ENCODE measurements at regions not wholly inside any gene's neighbourhood (a gene's known extent, or its start where the extent isn't known, plus 50 kb on each side); places are given as distances from the start of the nearest gene placed in this dataset.

GRCh38 chr1:87242445-87243185 is 86.1 kb upstream of the LMO4 start:
- Histone ChIP-seq H3K4me1 (no peaks in the 10 kb centered on the region), H3K27ac (no peak overlapping the region), H3K27me3 (ENCODE audit: low read depth) (peaks cover 4% of the 10 kb centered on the region), H3K4me3 (no peak overlapping the region), H3K36me3 (no peaks in the 10 kb centered on the region), H3K9me3 (no peaks in the 10 kb centered on the region)
- TF ChIP-seq, protein P1, sequence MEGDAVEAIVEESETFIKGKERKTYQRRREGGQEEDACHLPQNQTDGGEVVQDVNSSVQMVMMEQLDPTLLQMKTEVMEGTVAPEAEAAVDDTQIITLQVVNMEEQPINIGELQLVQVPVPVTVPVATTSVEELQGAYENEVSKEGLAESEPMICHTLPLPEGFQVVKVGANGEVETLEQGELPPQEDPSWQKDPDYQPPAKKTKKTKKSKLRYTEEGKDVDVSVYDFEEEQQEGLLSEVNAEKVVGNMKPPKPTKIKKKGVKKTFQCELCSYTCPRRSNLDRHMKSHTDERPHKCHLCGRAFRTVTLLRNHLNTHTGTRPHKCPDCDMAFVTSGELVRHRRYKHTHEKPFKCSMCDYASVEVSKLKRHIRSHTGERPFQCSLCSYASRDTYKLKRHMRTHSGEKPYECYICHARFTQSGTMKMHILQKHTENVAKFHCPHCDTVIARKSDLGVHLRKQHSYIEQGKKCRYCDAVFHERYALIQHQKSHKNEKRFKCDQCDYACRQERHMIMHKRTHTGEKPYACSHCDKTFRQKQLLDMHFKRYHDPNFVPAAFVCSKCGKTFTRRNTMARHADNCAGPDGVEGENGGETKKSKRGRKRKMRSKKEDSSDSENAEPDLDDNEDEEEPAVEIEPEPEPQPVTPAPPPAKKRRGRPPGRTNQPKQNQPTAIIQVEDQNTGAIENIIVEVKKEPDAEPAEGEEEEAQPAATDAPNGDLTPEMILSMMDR (IDR thresholded peaks at IDR 0.05) = no peak
- intact Hi-C loops (cut with DNase I) = no loop called here
- DNase-seq (no peak), ATAC-seq (no peak)

GRCh38 chr1:87243573-87243972 is 85.1 kb upstream of the LMO4 start:
- no peak for DNase-seq
- Histone ChIP-seq H3K36me3 (no peaks in the 10 kb centered on the region), H3K4me3 (no peak overlapping the region), H3K4me1 (no peaks in the 10 kb centered on the region), H3K27ac (no peak overlapping the region), H3K9me3 (no peaks in the 10 kb centered on the region), H3K27me3 (ENCODE audit: low read depth) (no peaks in the 10 kb centered on the region)
- intact Hi-C loops (cut with DNase I) = no loop called here
- TF ChIP-seq, protein P1 (IDR thresholded peaks at IDR 0.05) = no peak
- no peak for ATAC-seq

DNA sequence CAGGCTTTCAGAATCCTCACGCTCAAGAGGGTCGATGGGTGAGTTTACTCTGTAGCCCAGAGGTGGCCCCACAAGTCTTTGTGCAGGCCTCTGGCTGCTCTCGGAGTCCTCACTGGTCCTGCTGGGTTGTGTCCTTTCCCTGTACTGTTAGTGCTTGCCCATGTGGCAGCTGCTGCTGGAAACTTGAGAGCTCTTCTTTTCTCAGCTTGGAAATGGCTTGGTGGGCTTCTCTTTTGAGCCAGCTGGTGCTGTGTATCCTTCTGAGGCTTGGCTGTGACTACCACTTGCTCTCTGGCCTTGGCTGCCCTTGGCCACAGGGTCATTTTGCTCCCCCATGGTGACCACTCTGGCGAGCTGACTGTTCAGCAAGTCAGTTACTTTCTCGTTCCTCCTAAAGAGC is 82.2 kb upstream of the LMO4 start:
- DNase-seq (no peak), ATAC-seq (no peak)
- Histone ChIP-seq H3K36me3 (no peaks in the 10 kb centered on the region), H3K9me3 (no peaks in the 10 kb centered on the region), H3K4me1 (no peaks in the 10 kb centered on the region), H3K4me3 (no peak overlapping the region), H3K27me3 (ENCODE audit: low read depth) (no peaks in the 10 kb centered on the region), H3K27ac (no peak overlapping the region)
- intact Hi-C loops (cut with DNase I) = no loop called here
- TF ChIP-seq, protein P1 (IDR thresholded peaks at IDR 0.05) = no peak

DNA sequence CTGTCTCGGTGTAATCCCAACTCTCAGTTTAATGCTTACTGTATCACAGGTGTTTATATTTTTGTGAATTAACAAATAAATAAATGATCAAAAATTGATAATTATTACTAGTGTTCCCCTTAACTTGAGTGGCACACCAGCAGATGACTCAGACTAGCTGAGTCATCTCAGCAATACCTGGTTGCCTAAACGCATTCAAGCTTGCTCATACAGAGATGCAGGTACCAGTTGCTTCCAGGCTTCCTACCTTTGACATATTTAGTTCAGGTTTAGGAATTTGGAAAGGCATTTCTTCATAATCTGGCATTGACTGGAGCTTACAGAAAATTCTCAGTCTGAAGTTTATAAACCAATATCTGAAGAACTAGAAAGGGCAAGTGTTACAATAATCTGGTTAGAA is 78.9 kb upstream of the LMO4 start:
- no peaks in the 10 kb centered on the region for H3K27me3 ChIP-seq (ENCODE audit: low read depth)
- intact Hi-C loops (cut with DNase I) = no loop called here
- ATAC-seq = no peak

DNA sequence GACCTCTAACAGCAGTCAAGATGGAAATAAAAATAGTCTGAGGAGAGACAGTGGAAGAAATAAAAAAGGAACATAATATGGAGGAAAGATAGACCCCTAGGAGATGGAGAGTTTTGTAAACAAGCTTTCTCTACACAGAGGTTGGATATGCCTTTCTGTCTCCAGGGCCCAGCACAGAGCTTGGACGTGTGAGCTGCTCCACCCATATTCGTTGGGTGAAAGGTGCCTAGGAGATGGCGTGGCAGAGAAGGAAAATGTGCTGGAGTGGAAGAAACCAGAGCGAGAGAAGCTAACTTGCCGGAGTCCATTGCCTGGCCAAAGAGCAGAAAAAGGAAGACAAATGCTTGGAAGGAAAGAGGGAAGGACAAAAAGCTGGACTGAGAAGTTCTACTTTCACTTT is 78.3 kb upstream of the LMO4 start:
- H3K27me3 ChIP-seq (ENCODE audit: low read depth) = no peaks in the 10 kb centered on the region
- TF ChIP-seq, protein P1 (IDR thresholded peaks at IDR 0.05) = no peak

More for the DNA sequence above, 78.9 kb upstream of the LMO4 start:
- Histone ChIP-seq H3K4me1 (no peaks in the 10 kb centered on the region), H3K36me3 (no peaks in the 10 kb centered on the region), H3K4me3 (no peak overlapping the region), H3K27ac (no peak overlapping the region), H3K9me3 (no peaks in the 10 kb centered on the region)
- TF ChIP-seq, protein P1 (IDR thresholded peaks at IDR 0.05) = no peak
- DNase-seq = no peak

More for the DNA sequence above, 78.3 kb upstream of the LMO4 start:
- DNase-seq (no peak), ATAC-seq (no peak)
- no peaks in the 10 kb centered on the region for H3K36me3 ChIP-seq
- no peaks in the 10 kb centered on the region for H3K4me1 ChIP-seq
- no peak overlapping the region for H3K4me3 ChIP-seq
- H3K27ac ChIP-seq = no peak overlapping the region
- H3K9me3 ChIP-seq = no peaks in the 10 kb centered on the region
- intact Hi-C loops (cut with DNase I) = no loop called here
